ENCODE measurements at regions not wholly inside any gene's neighbourhood (a gene's known extent, or its start where the extent isn't known, plus 50 kb on each side); places are given as distances from the start of the nearest gene placed in this dataset.

GRCh38 chr2:180205621-180206235 lies 198.6 kb upstream of the CWC22 start:
- H3K4me1 Mint-ChIP-seq: no peaks in the 10 kb centered on the region
- H3K27me3 Mint-ChIP-seq: peaks cover 2% of the 10 kb centered on the region
- H3K9me3 Mint-ChIP-seq: no peaks in the 10 kb centered on the region
- no peak overlapping the region for H3K4me3 Mint-ChIP-seq
- ATAC-seq (ENCODE audit: low read depth) (no peak), DNase-seq (no peak)
- no peaks in the 10 kb centered on the region for H3K36me3 Mint-ChIP-seq
- POLR2A ChIA-PET: no interaction called here
- no peak overlapping the region for H3K27ac Mint-ChIP-seq

DNA sequence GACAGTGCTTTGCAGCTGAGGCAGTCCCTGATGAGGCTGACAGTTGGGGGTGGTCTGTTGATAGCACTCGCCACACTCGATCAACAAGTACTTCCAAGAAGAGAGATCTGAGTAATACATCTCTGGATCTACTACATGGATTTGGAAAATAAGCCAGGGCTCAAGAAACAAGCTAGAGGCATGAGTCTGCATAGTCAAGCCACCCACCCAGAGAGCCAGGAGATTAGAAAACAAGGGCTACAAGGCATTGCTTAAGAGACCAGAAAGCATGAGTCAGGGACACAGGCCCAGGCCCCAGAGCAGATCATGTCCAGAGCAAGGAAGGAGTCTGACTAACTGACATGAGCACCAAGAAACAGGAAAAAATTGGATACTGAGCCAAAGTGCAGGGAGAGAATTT lies 196.9 kb upstream of the CWC22 start:
- ATAC-seq (ENCODE audit: low read depth): no peak
- no peak overlapping the region for H3K27ac Mint-ChIP-seq
- no peaks in the 10 kb centered on the region for H3K4me1 Mint-ChIP-seq

DNA sequence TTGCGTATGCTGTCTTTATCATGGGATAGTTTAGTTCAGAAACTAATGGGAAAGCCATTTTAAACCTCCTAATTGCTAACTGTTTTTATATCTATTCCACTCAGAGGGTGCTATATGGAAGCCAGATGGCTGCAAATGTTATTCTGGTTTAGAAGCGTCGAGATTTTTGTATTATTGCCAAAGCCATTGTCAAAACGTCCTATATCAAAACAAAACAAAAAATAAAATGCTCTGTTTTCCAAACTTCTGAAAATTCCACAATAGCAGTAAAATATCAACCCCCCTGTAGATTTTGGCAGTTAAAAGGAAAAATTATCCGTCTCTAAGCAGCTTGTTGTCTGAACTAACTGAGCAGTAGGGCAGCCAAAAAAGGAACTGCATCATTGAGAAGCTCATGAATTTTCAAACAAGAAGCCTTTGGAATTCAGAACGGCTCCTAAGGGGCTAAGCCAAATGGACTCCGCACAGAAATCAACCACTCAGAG lies 195.4 kb upstream of the CWC22 start:
- H3K27me3 Mint-ChIP-seq: no peaks in the 10 kb centered on the region
- H3K9me3 Mint-ChIP-seq: no peaks in the 10 kb centered on the region
- POLR2A ChIA-PET: no interaction called here
- H3K4me1 Mint-ChIP-seq: no peaks in the 10 kb centered on the region
- no peak overlapping the region for H3K4me3 Mint-ChIP-seq
- ATAC-seq (ENCODE audit: low read depth) (no peak), DNase-seq (no peak)
- no peak overlapping the region for H3K27ac Mint-ChIP-seq
- H3K36me3 Mint-ChIP-seq: no peaks in the 10 kb centered on the region

More for the DNA sequence above, 196.9 kb upstream of the CWC22 start:
- no peaks in the 10 kb centered on the region for H3K27me3 Mint-ChIP-seq
- no peaks in the 10 kb centered on the region for H3K9me3 Mint-ChIP-seq
- no peak for DNase-seq
- no peak overlapping the region for H3K4me3 Mint-ChIP-seq
- POLR2A ChIA-PET: no interaction called here
- no peaks in the 10 kb centered on the region for H3K36me3 Mint-ChIP-seq

DNA sequence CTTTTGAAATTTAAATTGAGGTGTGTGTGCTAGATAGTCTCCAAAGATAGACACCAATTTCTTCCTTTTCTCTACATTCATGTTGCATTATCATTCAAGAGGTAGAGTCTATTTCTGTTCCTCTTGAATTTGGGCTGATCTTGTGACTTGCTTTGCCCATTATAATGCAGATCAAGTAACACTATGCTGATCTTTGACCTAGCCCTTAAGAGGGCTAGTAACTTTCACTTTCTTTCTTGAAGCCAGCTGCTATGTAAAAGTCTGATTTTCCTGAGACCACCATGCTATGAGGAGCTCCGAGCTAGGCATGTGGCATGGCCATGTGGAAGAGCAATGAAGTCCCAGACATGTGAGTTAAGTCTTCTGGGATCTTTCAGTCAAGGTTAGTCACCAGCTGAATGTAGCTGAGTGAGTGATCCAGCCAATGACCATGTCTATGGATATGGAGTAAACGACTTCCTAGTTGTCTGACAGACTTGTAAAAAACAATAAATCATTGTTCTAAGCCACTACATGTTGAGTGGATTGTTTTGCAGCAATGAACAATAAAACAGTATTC lies 189.4 kb upstream of the CWC22 start:
- H3K27ac Mint-ChIP-seq: no peak overlapping the region
- no peaks in the 10 kb centered on the region for H3K36me3 Mint-ChIP-seq
- no peak overlapping the region for H3K4me3 Mint-ChIP-seq
- H3K27me3 Mint-ChIP-seq: no peaks in the 10 kb centered on the region
- DNase-seq: no peak
- ATAC-seq (ENCODE audit: low read depth): no peak
- POLR2A ChIA-PET: no interaction called here
- H3K4me1 Mint-ChIP-seq: peaks cover 2% of the 10 kb centered on the region
- H3K9me3 Mint-ChIP-seq: no peaks in the 10 kb centered on the region

- ATAC-seq (ENCODE audit: low read depth): no peak
- Mint-ChIP-seq H3K9me3 (no peaks in the 10 kb centered on the region), H3K27me3 (no peaks in the 10 kb centered on the region), H3K4me1 (peaks cover 2% of the 10 kb centered on the region), H3K36me3 (no peaks in the 10 kb centered on the region), H3K27ac (no peak overlapping the region), H3K4me3 (no peak overlapping the region)
- POLR2A ChIA-PET: no interaction called here
- DNase-seq: no peak
These were observed 188.8 kb upstream of the CWC22 start for GRCh38 chr2:180195847-180196246.

DNA sequence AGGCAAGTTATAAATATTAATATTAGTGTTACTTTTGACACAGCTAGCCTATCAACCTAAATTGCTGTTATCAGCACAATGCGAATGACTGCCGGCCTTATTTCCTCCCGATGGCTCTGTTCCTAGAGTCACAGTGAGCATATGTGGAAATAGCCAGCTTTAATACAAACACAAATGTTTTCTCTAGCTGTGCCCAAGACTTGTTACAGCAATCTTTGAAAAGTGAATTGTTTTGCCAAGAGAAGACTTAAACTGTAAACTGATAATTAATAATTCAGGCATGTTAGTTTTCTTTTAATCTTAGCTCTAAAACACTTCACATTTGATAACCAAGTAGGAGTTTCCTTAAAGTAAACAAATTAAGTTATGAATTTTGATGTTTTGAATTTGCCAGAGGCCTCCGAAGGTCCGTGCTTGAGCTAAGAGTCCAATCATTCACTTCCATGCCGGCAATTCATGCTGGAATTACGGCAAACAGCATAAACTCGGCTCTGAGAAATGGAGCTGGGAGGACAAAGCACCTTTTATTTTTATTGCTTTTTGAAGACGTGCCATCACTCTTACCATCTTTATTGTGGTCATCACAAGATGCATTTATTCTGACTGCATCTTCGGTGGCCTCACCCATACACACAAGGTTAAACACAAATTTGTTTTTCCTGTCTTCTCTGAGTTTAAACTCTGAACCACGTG lies 184.5 kb upstream of the CWC22 start:
- no peak for DNase-seq
- Mint-ChIP-seq H3K9me3 (no peaks in the 10 kb centered on the region), H3K4me3 (no peak overlapping the region), H3K4me1 (peaks cover 2% of the 10 kb centered on the region), H3K27me3 (peaks cover 3% of the 10 kb centered on the region), H3K36me3 (no peaks in the 10 kb centered on the region), H3K27ac (no peak overlapping the region)
- POLR2A ChIA-PET: no interaction called here
- ATAC-seq (ENCODE audit: low read depth): no peak

DNA sequence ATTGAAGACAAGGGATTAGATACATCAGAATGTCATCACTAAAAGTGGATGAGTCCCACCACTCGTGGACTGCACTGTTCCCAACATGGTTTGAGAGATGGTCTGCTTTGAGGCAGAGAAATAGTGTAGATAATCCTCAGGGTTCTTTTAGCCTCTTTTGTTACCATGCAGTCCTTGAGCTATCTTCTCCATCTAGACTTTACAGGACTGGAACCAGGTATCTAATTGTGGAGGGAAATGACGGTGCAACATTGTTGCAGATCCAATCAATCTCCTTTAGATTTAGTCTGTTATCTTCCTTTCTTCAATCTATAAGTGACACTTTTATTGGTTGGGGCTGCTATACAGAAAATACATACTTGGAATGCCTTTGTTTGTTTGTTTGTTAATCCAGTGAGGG lies 183.8 kb upstream of the CWC22 start:
- Mint-ChIP-seq H3K4me1 (no peaks in the 10 kb centered on the region), H3K27ac (no peak overlapping the region), H3K36me3 (no peaks in the 10 kb centered on the region), H3K27me3 (peaks cover 3% of the 10 kb centered on the region), H3K4me3 (no peak overlapping the region), H3K9me3 (no peaks in the 10 kb centered on the region)
- ATAC-seq (ENCODE audit: low read depth): no peak
- DNase-seq: no peak
- POLR2A ChIA-PET: no interaction called here

- Mint-ChIP-seq H3K27me3 (peaks cover 3% of the 10 kb centered on the region), H3K27ac (no peak overlapping the region), H3K4me3 (no peak overlapping the region), H3K9me3 (no peaks in the 10 kb centered on the region), H3K4me1 (no peaks in the 10 kb centered on the region), H3K36me3 (no peaks in the 10 kb centered on the region)
- POLR2A ChIA-PET: no interaction called here
- ATAC-seq (ENCODE audit: low read depth) (no peak), DNase-seq (no peak)
These were observed 180.5 kb upstream of the CWC22 start for GRCh38 chr2:180187611-180188010.

DNA sequence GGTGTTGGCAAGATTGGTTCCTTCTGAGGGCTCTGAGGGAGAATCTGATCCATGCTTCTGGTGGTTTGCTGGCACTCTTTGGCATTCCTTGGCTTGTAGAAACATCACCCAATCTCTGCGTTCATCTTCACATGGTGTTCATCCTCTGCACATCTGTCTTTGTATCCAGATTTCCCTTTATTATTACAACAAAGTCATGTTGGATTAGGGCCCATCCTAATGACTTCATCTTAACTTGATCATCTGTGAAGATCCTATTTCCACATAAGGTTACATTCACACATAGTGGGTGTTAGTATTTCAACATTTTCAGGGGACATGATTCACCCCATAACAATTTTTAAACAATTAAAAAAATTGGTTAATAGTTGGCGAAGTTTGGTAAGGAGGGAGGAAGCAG lies 177.4 kb upstream of the CWC22 start:
- Mint-ChIP-seq H3K4me1 (no peaks in the 10 kb centered on the region), H3K4me3 (no peak overlapping the region), H3K27ac (no peak overlapping the region), H3K36me3 (no peaks in the 10 kb centered on the region), H3K9me3 (no peaks in the 10 kb centered on the region), H3K27me3 (peaks cover 3% of the 10 kb centered on the region)
- ATAC-seq (ENCODE audit: low read depth) (no peak), DNase-seq (no peak)
- POLR2A ChIA-PET: no interaction called here

DNA sequence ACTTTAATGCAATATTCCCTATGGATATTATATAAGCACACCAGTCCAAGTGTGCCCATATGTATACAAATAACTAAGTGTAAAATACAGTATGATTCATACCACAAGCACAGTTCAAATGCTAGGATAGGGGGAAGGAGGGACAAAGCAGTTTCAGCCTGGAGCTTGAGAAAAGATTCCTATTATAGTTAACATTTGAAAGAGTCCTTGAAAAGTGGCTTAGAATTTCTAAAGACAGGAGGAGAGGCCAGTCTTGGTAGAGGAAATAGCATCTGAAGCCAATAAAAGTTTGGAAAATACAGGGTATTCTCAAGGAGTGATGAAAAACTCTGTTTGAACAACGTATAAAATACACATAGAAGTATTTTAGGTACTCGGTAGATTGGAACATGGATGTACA lies 173.4 kb upstream of the CWC22 start:
- Mint-ChIP-seq H3K4me3 (no peak overlapping the region), H3K9me3 (no peaks in the 10 kb centered on the region), H3K36me3 (no peaks in the 10 kb centered on the region), H3K27me3 (peaks cover under 1% of the 10 kb centered on the region), H3K4me1 (no peaks in the 10 kb centered on the region), H3K27ac (no peak overlapping the region)
- ATAC-seq (ENCODE audit: low read depth): no peak
- no peak for DNase-seq
- POLR2A ChIA-PET: no interaction called here

- POLR2A ChIA-PET: no interaction called here
- H3K4me3 Mint-ChIP-seq: no peak overlapping the region
- H3K9me3 Mint-ChIP-seq: no peaks in the 10 kb centered on the region
- no peak overlapping the region for H3K27ac Mint-ChIP-seq
- H3K27me3 Mint-ChIP-seq: peaks cover 2% of the 10 kb centered on the region
- DNase-seq: no peak
- ATAC-seq (ENCODE audit: low read depth): no peak
- no peaks in the 10 kb centered on the region for H3K36me3 Mint-ChIP-seq
- H3K4me1 Mint-ChIP-seq: no peaks in the 10 kb centered on the region
These were observed 170.4 kb upstream of the CWC22 start for GRCh38 chr2:180177534-180177933.

GRCh38 chr2:180175736-180176135 lies 168.6 kb upstream of the CWC22 start:
- Mint-ChIP-seq H3K36me3 (no peaks in the 10 kb centered on the region), H3K27me3 (peaks cover 2% of the 10 kb centered on the region), H3K4me1 (no peaks in the 10 kb centered on the region), H3K4me3 (no peak overlapping the region), H3K9me3 (no peaks in the 10 kb centered on the region), H3K27ac (no peak overlapping the region)
- ATAC-seq (ENCODE audit: low read depth) (no peak), DNase-seq (no peak)
- POLR2A ChIA-PET: no interaction called here

GRCh38 chr2:180174580-180174979 lies 167.5 kb upstream of the CWC22 start:
- Mint-ChIP-seq H3K36me3 (no peaks in the 10 kb centered on the region), H3K27me3 (peaks cover 2% of the 10 kb centered on the region), H3K9me3 (peaks cover 7% of the 10 kb centered on the region), H3K27ac (no peak overlapping the region), H3K4me1 (no peaks in the 10 kb centered on the region), H3K4me3 (no peak overlapping the region)
- POLR2A ChIA-PET: no interaction called here
- ATAC-seq (ENCODE audit: low read depth) (no peak), DNase-seq (no peak)

GRCh38 chr2:180169474-180169873 lies 162.4 kb upstream of the CWC22 start:
- ATAC-seq (ENCODE audit: low read depth) (no peak), DNase-seq (no peak)
- POLR2A ChIA-PET: no interaction called here
- H3K9me3 Mint-ChIP-seq: peaks cover 9% of the 10 kb centered on the region
- no peaks in the 10 kb centered on the region for H3K36me3 Mint-ChIP-seq
- H3K4me1 Mint-ChIP-seq: no peaks in the 10 kb centered on the region
- no peak overlapping the region for H3K4me3 Mint-ChIP-seq
- H3K27me3 Mint-ChIP-seq: no peaks in the 10 kb centered on the region
- H3K27ac Mint-ChIP-seq: no peak overlapping the region

All from activated naive CD8-positive, alpha-beta T cell treated with anti-CD3 and anti-CD28 coated beads, Interleukin-2, amount 10 ng/mL, durations not matched to agents 7 days and 5 days (primary cell).